Heart left ventricle (tissue), 16 donors: ENCODE measurements at regions not wholly inside any gene's neighbourhood (a gene's known extent, or its start where the extent isn't known, plus 50 kb on each side); places are given as distances from the start of the nearest gene placed in this dataset.
"Not testable (repeated sequence)": the region's sequence is repeated elsewhere in the genome, so short reads cannot be mapped to it uniquely, and the experiment has no call there.

Experiments used
- ATAC-seq, 4 donors: fragments of 200-7000 bp; cut with Tn5 transposase; one replicate each; pipeline ENCODE4 v1.9.1; 2020 to 2022; ENCODE audit warnings: moderate library complexity in 4 of 4, mild to moderate bottlenecking in 3 of 4, moderate number of reproducible peaks in 1 of 4
- DNase-seq, 5 donors: peaks; one replicate each; pipeline ENCODE4 v3.0.0-alpha.2; 2020
- H3K27ac ChIP-seq, 12 donors: fragments of 200-600 bp; sonication (generic) in 4 of 12; one replicate each; pipeline versions ENCODE4 v1.5.0 to v1.8.0; 2016 to 2022; ENCODE audit warnings: mild to moderate bottlenecking in 2 of 12
- H3K27me3 ChIP-seq, 9 donors: fragments of 200-600 bp; sonication (generic) in 2 of 9; one replicate each; pipeline versions ENCODE4 v1.5.1 to v1.8.0; 2016 to 2022; ENCODE audit warnings: mild to moderate bottlenecking in 3 of 9
- H3K36me3 ChIP-seq, 9 donors: fragments of 200-600 bp; sonication (generic) in 2 of 9; one replicate each; pipeline versions ENCODE4 v1.5.0 to v1.8.0; 2018 to 2022; ENCODE audit warnings: mild to moderate bottlenecking in 2 of 9
- H3K4me1 ChIP-seq, 12 donors: fragments of 200-600 bp; sonication (generic) in 4 of 12; one replicate each; pipeline versions ENCODE4 v1.5.0 to v1.8.0; 2016 to 2022; ENCODE audit warnings: mild to moderate bottlenecking in 3 of 12
- H3K4me3 ChIP-seq, 12 donors: fragments of 200-600 bp; sonication (generic) in 4 of 12; one replicate each; pipeline versions ENCODE4 v1.5.0 to v1.8.0; 2017 to 2022; ENCODE audit warnings: mild to moderate bottlenecking in 9 of 12, moderate library complexity in 4 of 12
- H3K9me3 ChIP-seq, 12 donors: fragments of 200-600 bp; sonication (generic) in 4 of 12; one replicate each; pipeline versions ENCODE4 v1.5.0 to v1.8.0; 2016 to 2022; ENCODE audit warnings: mild to moderate bottlenecking in 1 of 12
- POLR2A ChIP-seq, 2 donors: fragments of 450-650 bp; IDR thresholded peaks; one replicate each; pipeline ENCODE4 v1.6.1; 2017; ENCODE audit warnings: antibody characterized with exemption in 2 of 2, mild to moderate bottlenecking in 2 of 2, moderate library complexity in 2 of 2
- WGBS, 4 donors: extraction: QIAGEN DNeasy Blood & Tissue Kit in 2 of 4; methylation state at CpG; one replicate each; pipeline versions ENCODE4 v1.1.5 to v1.1.7; 2013 to 2018; 5-methylcytosine and 5-hydroxymethylcytosine counted together
- intact Hi-C, 10 donors: fragments of 100-400 bp; cut with DNase I; formaldehyde crosslinking; loops; one replicate each; pipeline versions ENCODE4 v1.11.1 to v1.14.2; 2022
- TF ChIP-seq, protein P1 (sequence below), 12 donors: fragments of 200-600 bp; sonication (generic) in 4 of 12; IDR thresholded peaks; one replicate each; pipeline versions ENCODE4 v1.5.0 to v1.8.0; 2018 to 2022; ENCODE audit warnings: antibody characterized with exemption in 12 of 12, mild to moderate bottlenecking in 5 of 12
- donor health status: ischemic (EF 13 %, LVEDD 7.1; RV severe dilation, severe dysfunction).
- donor health status: healthy with polysubstance abuse.
- donor health status: DM: no; HTN: yes; CAD: no.
- donor health status: DM: no; HTN: no; CAD: no.
- donor health status: ischemic (EF 25% LVEDD 6.9; RV normal size, moderate dysfunction).
- donor health status: ischemic (EF 25% LVEDD 5.7; RV mildly dilated, moderate dysfunction).
- donor health status: healthy.
- donor health status: DM: yes; HTN: yes; CAD: no.
- donor health status: ischemic (EF 35%, LVEDD 5.7; RV mildly dilated, moderate dysfunction).
- donor health status: nonischemic (EF 11% LVEDD 7.7; RV severe dilation, severe dysfunction).
- donor health status: DM: yes; HTN: yes; CAD: no.
- donor health status: PGD.
- donor health status: ischemic (EF 29% LVEDD 5.4; RV normal size, mild dysfunction).
- donor health status: nonischemic (EF 23%, LVEDD 6.1; RV moderate dilation, normal function).

DNA sequence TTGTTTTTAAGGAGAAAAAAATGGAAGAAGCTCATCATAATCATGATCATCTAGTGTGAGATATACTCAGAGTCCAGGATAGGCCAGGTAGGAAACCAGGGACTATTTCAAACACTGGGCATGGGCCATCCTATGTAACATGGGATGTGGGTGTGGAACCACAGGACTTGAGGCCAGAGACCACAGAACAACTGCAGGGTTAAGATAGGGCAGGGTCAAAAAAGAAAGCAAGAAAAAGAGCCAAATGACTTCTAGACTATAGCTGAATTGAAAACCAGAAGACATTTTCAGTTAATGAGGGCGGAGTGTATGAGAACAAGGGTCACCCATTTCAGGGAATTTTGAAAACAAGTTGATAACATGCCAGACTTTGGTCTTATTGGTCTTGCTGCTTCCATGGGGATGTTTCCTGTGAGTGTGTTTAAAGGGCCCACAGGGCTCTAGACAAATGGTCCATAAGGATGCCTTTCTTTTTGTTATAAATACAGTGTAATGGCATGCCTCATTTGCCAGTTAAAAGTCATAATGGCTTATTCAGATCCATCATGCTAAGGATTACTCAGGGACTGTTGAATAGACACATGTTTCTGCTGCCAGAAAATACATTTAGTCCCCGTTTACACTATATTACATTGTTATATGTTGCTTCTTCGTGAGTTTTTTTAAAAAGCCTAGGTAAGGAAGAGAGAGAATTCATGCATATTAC is 182.0 kb upstream of the C21orf91 start:
- Histone ChIP-seq H3K27me3 (no peaks in the 10 kb centered on the region), H3K4me3 (no peak overlapping the region), H3K27ac (peak overlapping the region in 1 of 12 donors; percentile 13), H3K9me3 (no peaks in the 10 kb centered on the region), H3K4me1 (peaks cover 0 to 7% (median 0%) of the 10 kb centered on the region in 12 donors), H3K36me3 (no peaks in the 10 kb centered on the region)
- intact Hi-C loops: no loop called here
- ATAC-seq (no peak), DNase-seq (no peak)
- no peak for TF ChIP-seq POLR2A (IDR thresholded peaks at IDR 0.05)
- TF ChIP-seq, protein P1, sequence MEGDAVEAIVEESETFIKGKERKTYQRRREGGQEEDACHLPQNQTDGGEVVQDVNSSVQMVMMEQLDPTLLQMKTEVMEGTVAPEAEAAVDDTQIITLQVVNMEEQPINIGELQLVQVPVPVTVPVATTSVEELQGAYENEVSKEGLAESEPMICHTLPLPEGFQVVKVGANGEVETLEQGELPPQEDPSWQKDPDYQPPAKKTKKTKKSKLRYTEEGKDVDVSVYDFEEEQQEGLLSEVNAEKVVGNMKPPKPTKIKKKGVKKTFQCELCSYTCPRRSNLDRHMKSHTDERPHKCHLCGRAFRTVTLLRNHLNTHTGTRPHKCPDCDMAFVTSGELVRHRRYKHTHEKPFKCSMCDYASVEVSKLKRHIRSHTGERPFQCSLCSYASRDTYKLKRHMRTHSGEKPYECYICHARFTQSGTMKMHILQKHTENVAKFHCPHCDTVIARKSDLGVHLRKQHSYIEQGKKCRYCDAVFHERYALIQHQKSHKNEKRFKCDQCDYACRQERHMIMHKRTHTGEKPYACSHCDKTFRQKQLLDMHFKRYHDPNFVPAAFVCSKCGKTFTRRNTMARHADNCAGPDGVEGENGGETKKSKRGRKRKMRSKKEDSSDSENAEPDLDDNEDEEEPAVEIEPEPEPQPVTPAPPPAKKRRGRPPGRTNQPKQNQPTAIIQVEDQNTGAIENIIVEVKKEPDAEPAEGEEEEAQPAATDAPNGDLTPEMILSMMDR (IDR thresholded peaks at IDR 0.05): no peak
- WGBS, 4 donors: 67 to 73% (median 72%) methylated on average over 3 of the region's 3 CpGs

DNA sequence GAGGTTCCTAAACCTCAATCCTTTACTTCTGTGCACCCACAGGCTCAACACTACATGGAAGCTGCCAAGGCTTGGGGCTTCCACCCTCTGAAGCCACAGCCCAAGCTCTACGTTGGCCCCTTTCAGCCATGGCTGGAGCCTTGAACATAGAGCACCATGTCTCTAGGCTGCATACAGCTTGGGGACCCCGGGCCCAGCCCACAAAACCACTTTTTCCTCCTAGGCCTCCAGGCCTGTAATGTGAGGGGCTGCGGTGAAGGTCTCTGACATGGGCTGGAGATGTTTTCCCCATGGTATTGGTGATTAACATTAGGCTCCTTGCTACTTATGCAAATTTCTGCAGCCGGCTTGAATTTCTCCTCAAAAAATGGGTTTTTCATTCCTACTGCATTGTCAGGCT is 179.4 kb upstream of the C21orf91 start:
- H3K36me3 ChIP-seq, H3K27me3 ChIP-seq, H3K4me1 ChIP-seq, DNase-seq, H3K27ac ChIP-seq, intact Hi-C loops, H3K9me3 ChIP-seq, ATAC-seq, H3K4me3 ChIP-seq: not testable (repeated sequence)
- 86 to 95% (median 90%) methylated on average over 3 to 4 of the region's 4 CpGs for WGBS, 4 donors

DNA sequence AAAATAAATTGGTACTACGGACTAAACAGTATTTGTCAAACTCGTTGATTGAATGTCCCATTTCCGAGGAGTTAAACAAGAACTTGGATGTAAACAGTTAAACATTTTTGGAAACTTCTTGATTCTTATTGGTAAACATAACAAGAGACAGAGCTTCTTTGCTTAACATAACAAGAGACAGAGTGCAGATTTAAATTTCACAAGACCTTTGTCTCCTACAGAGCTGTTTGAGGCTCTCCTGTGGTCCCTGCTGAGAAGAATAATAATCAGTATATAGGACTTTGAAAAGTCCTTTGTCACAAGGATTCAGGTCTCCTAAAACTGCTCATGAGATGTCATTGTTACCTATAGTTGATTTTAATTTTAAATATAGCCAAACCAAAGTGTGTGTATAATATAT is 170.6 kb upstream of the C21orf91 start:
- Histone ChIP-seq H3K4me1 (no peaks in the 10 kb centered on the region), H3K27me3 (no peaks in the 10 kb centered on the region), H3K4me3 (no peak overlapping the region), H3K27ac (no peak overlapping the region), H3K9me3 (peaks cover 0 to 21% (median 4%) of the 10 kb centered on the region in 12 donors), H3K36me3 (no peaks in the 10 kb centered on the region)
- no peak for ATAC-seq
- intact Hi-C loops: no loop called here
- no peak for TF ChIP-seq POLR2A (IDR thresholded peaks at IDR 0.05)
- TF ChIP-seq, protein P1 (IDR thresholded peaks at IDR 0.05): no peak
- no peak for DNase-seq
- WGBS, 4 donors: 66 to 83% (median 78%) methylated on average over 3 of the region's 3 CpGs

DNA sequence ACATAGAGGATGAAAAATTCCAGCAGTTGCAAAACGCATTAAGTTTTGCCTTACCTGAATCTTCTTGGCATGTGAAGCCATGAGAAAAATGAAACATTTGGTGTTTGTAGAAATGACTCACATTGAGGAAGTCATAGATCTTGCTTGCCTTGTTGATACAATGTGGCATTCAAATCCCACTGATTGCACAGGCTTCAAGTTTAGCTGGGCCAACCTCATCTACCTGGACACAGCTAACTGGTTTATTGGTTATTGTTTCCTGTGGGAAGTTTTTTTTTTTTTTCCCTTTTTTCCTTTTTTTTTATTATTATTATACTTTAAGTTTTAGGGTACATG is 168.9 kb upstream of the C21orf91 start:
- Histone ChIP-seq H3K27me3 (no peaks in the 10 kb centered on the region), H3K27ac (no peak overlapping the region), H3K9me3 (peaks cover 0 to 20% (median 4%) of the 10 kb centered on the region in 12 donors), H3K36me3 (no peaks in the 10 kb centered on the region), H3K4me3 (no peak overlapping the region), H3K4me1 (no peaks in the 10 kb centered on the region)
- DNase-seq (no peak), ATAC-seq (no peak)
- 57 to 78% (median 69%) methylated on average over 1 of the region's 1 CpG for WGBS, 4 donors
- intact Hi-C loops: no loop called here
- no peak for TF ChIP-seq POLR2A (IDR thresholded peaks at IDR 0.05)
- TF ChIP-seq, protein P1 (IDR thresholded peaks at IDR 0.05): no peak
